ENCODE measurements at regions not wholly inside any gene's neighbourhood (a gene's known extent, or its start where the extent isn't known, plus 50 kb on each side); places are given as distances from the start of the nearest gene placed in this dataset.
"Not testable (repeated sequence)": the region's sequence is repeated elsewhere in the genome, so short reads cannot be mapped to it uniquely, and the experiment has no call there.

GRCh38 chr3:75886971-75887526, 101.7 kb upstream of the ZNF717 start:
- Mint-ChIP-seq H3K27me3 (ENCODE audit: insufficient read depth, low read depth) (no peaks in the 10 kb centered on the region), H3K4me1 (no peaks in the 10 kb centered on the region), H3K9me3 (no peaks in the 10 kb centered on the region), H3K4me3 (no peak overlapping the region), H3K27ac (no peak overlapping the region), H3K36me3 (no peaks in the 10 kb centered on the region)
- TF ChIP-seq EZH2phosphoT487 (IDR thresholded peaks at IDR 0.05) (no peak), EZH2 (IDR thresholded peaks at IDR 0.05) (no peak), CTCF (IDR thresholded peaks at IDR 0.05) (no peak)
- Histone ChIP-seq H3K9me3 (ENCODE audit: low read depth) (no peaks in the 10 kb centered on the region), H3K9ac (no peak overlapping the region), H4K20me1 (ENCODE audit: low read depth) (no peaks in the 10 kb centered on the region), H3K4me2 (no peak overlapping the region), H3K36me3 (no peaks in the 10 kb centered on the region), H3K4me3 (no peak overlapping the region), H2AFZ (replicated peaks) (no peak overlapping the region), H3K27ac (no peak overlapping the region), H3K4me1 (no peaks in the 10 kb centered on the region), H3K27me3 (no peaks in the 10 kb centered on the region), H3K79me2 (ENCODE audit: low read depth) (no peaks in the 10 kb centered on the region), H3F3A (ENCODE audit: low read depth) (no peaks in the 10 kb centered on the region)
- DNase-seq (ENCODE audit: low spot score) = no peak

GRCh38 chr3:75894234-75894633, 108.9 kb upstream of the ZNF717 start:
- TF ChIP-seq CTCF (IDR thresholded peaks at IDR 0.05) (no peak), EZH2 (IDR thresholded peaks at IDR 0.05) (no peak), EZH2phosphoT487 (IDR thresholded peaks at IDR 0.05) (no peak)
- Mint-ChIP-seq H3K27me3 (ENCODE audit: insufficient read depth, low read depth) (no peaks in the 10 kb centered on the region), H3K4me1 (no peaks in the 10 kb centered on the region), H3K36me3 (no peaks in the 10 kb centered on the region), H3K27ac (no peak overlapping the region), H3K4me3 (no peak overlapping the region), H3K9me3 (no peaks in the 10 kb centered on the region)
- no peak overlapping the region for H3K4me3 ChIP-seq
- no peak overlapping the region for H3K4me2 ChIP-seq
- H3F3A ChIP-seq (ENCODE audit: low read depth) = no peaks in the 10 kb centered on the region
- H3K79me2 ChIP-seq (ENCODE audit: low read depth) = no peaks in the 10 kb centered on the region
- H2AFZ ChIP-seq (replicated peaks) = no peak overlapping the region
- no peaks in the 10 kb centered on the region for H3K27me3 ChIP-seq
- no peak overlapping the region for H3K27ac ChIP-seq
- DNase-seq (ENCODE audit: low spot score) = no peak
- H3K36me3 ChIP-seq = no peaks in the 10 kb centered on the region
- H3K9me3 ChIP-seq (ENCODE audit: low read depth) = no peaks in the 10 kb centered on the region
- no peaks in the 10 kb centered on the region for H4K20me1 ChIP-seq (ENCODE audit: low read depth)
- no peaks in the 10 kb centered on the region for H3K4me1 ChIP-seq
- no peak overlapping the region for H3K9ac ChIP-seq

GRCh38 chr3:75896265-75896664, 110.9 kb upstream of the ZNF717 start:
- no peaks in the 10 kb centered on the region for H3K79me2 ChIP-seq (ENCODE audit: low read depth)

GRCh38 chr3:75901446-75901845, 116.1 kb upstream of the ZNF717 start:
- not testable (repeated sequence) for DNase-seq (ENCODE audit: low spot score); H3K9me3 Mint-ChIP-seq

More at GRCh38 chr3:75896265-75896664, 110.9 kb upstream of the ZNF717 start:
- no peak for DNase-seq (ENCODE audit: low spot score)
- no peak overlapping the region for H3K4me3 ChIP-seq
- no peaks in the 10 kb centered on the region for H3K9me3 ChIP-seq (ENCODE audit: low read depth)
- TF ChIP-seq CTCF (IDR thresholded peaks at IDR 0.05) (no peak), EZH2 (IDR thresholded peaks at IDR 0.05) (no peak), EZH2phosphoT487 (IDR thresholded peaks at IDR 0.05) (no peak)
- no peaks in the 10 kb centered on the region for H3K4me1 Mint-ChIP-seq
- no peaks in the 10 kb centered on the region for H3K4me1 ChIP-seq
- no peak overlapping the region for H3K4me3 Mint-ChIP-seq
- H3K9ac ChIP-seq = no peak overlapping the region
- H3K4me2 ChIP-seq = no peak overlapping the region
- no peaks in the 10 kb centered on the region for H3K27me3 ChIP-seq
- H3K36me3 ChIP-seq = no peaks in the 10 kb centered on the region
- no peaks in the 10 kb centered on the region for H3K36me3 Mint-ChIP-seq
- H3F3A ChIP-seq (ENCODE audit: low read depth) = no peaks in the 10 kb centered on the region
- H3K27me3 Mint-ChIP-seq (ENCODE audit: insufficient read depth, low read depth) = no peaks in the 10 kb centered on the region
- H2AFZ ChIP-seq (replicated peaks) = no peak overlapping the region
- H3K27ac ChIP-seq = no peak overlapping the region
- no peaks in the 10 kb centered on the region for H4K20me1 ChIP-seq (ENCODE audit: low read depth)
- H3K27ac Mint-ChIP-seq = no peak overlapping the region
- no peaks in the 10 kb centered on the region for H3K9me3 Mint-ChIP-seq

More at GRCh38 chr3:75901446-75901845, 116.1 kb upstream of the ZNF717 start:
- not testable (repeated sequence) for H3K36me3 Mint-ChIP-seq; H3K36me3 ChIP-seq; H3K27ac Mint-ChIP-seq; H3K27ac ChIP-seq; H4K20me1 ChIP-seq (ENCODE audit: low read depth); H3K9me3 ChIP-seq (ENCODE audit: low read depth); H3K4me1 ChIP-seq; H3K79me2 ChIP-seq (ENCODE audit: low read depth); H2AFZ ChIP-seq (replicated peaks); H3K4me3 ChIP-seq; H3K27me3 Mint-ChIP-seq (ENCODE audit: insufficient read depth, low read depth); H3K9ac ChIP-seq; H3F3A ChIP-seq (ENCODE audit: low read depth); H3K4me1 Mint-ChIP-seq; H3K4me2 ChIP-seq; H3K4me3 Mint-ChIP-seq
- peaks cover 13% of the 10 kb centered on the region for H3K27me3 ChIP-seq
